ENCODE measurements at regions not wholly inside any gene's neighbourhood (a gene's known extent, or its start where the extent isn't known, plus 50 kb on each side); places are given as distances from the start of the nearest gene placed in this dataset.
"Not testable (repeated sequence)": the region's sequence is repeated elsewhere in the genome, so short reads cannot be mapped to it uniquely, and the experiment has no call there.

DNA sequence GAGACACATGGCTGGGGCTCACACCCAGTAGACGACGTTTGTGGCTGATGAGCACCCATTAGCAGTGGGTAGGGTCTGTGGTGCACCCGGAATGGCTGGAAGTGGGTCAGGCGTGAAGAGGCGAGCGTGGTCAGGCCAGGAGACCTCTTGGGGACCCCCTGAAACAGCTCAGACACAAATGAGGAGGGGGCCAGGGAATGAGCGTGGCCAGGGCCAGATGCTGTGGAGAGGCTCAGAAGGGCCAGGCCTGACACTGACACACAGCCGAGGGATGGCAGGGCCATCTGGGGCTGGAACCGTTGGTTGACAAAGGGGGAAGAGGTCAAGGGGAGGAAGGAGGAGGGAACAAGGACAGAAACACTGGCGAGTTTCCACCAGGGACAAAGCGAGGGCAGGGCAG is 162.8 kb downstream of the SHANK2 start:
- in situ Hi-C loops (cut with MboI) = no loop called here
- no peak overlapping the region for H3K9ac ChIP-seq (ENCODE audit: insufficient read depth in 1 of 2, low read depth in 2 of 2, low read length in 2 of 2)
- H3K9me1 ChIP-seq (ENCODE audit: control insufficient read depth, insufficient read depth, low read length) = no peaks in the 10 kb centered on the region
- H3K9me3 ChIP-seq (replicated peaks; ENCODE audit: control insufficient read depth, insufficient read depth, low read depth, low read length) = no peaks in the 10 kb centered on the region
- H2AFZ ChIP-seq (ENCODE audit: low read depth, low read length) = no peak overlapping the region
- ChIA-PET POLR2A (no interaction called here), CTCF (ENCODE audit: low intra/inter-chr PET ratio) (no interaction called here)
- peaks cover 0 to 34% of the 10 kb centered on the region in 2 experiments; a peak in 3 of 5 replicates for H3K27me3 ChIP-seq (ENCODE audit: control insufficient read depth in 2 of 2, insufficient read depth in 2 of 2, low read length in 2 of 2)
- WGBS (ENCODE audit: insufficient coverage, low coverage, missing lambda C conversion rate) = 1% methylated on average over 9 of the region's 11 CpGs
- no TSS peak for BruUV-seq (replicated peaks)
- no peaks in the 10 kb centered on the region for H4K20me1 ChIP-seq (replicated peaks; ENCODE audit: control insufficient read depth, insufficient read depth, low read length)
- H3K4me3 ChIP-seq = no peak overlapping the region
- ATAC-seq (no peak), DNase-seq (ENCODE audit: extremely low read depth in 1 of 4, low spot score in 3 of 4) (no peak), FAIRE-seq (no peak)
- H3K4me2 ChIP-seq (ENCODE audit: insufficient read depth, low read length) = no peak overlapping the region
- intact Hi-C loops (cut with micrococcal nuclease) = no loop called here
- TF ChIP-seq DACH1 (IDR thresholded peaks at IDR 0.05; ENCODE audit: partially characterized antibody) (no peak), ZNF124 (CRISPR knock-in tag; IDR thresholded peaks at IDR 0.05) (no peak), LCOR (CRISPR knock-in tag; IDR thresholded peaks at IDR 0.05) (no peak), ZNF3 (CRISPR knock-in tag; IDR thresholded peaks at IDR 0.05) (no peak), ZBTB17 (CRISPR knock-in tag; IDR thresholded peaks at IDR 0.05) (no peak), ZNF175 (CRISPR knock-in tag; IDR thresholded peaks at IDR 0.05; ENCODE audit: low read depth) (no peak), ZNF253 (CRISPR knock-in tag; conservative IDR thresholded peaks at IDR 0.05) (no peak), FOXA3 (CRISPR knock-in tag; conservative IDR thresholded peaks at IDR 0.05 in 1 of 2, IDR thresholded peaks at IDR 0.05 in 1 of 2) (no peak), GABPA (tag; conservative IDR thresholded peaks at IDR 0.05; ENCODE audit: low read depth) (no peak), STAT5A (IDR thresholded peaks at IDR 0.05; ENCODE audit: borderline replicate concordance, low read length) (no peak)
- TF ChIP-seq, protein P1, sequence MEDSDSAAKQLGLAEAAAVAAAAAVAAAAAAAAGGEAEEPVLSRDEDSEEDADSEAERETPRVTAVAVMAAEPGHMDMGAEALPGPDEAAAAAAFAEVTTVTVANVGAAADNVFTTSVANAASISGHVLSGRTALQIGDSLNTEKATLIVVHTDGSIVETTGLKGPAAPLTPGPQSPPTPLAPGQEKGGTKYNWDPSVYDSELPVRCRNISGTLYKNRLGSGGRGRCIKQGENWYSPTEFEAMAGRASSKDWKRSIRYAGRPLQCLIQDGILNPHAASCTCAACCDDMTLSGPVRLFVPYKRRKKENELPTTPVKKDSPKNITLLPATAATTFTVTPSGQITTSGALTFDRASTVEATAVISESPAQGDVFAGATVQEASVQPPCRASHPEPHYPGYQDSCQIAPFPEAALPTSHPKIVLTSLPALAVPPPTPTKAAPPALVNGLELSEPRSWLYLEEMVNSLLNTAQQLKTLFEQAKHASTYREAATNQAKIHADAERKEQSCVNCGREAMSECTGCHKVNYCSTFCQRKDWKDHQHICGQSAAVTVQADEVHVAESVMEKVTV (CRISPR knock-in tag; IDR thresholded peaks at IDR 0.05) = no peak
- H3K36me3 ChIP-seq (ENCODE audit: control insufficient read depth, insufficient read depth, low read length) = no peaks in the 10 kb centered on the region
- no peaks in the 10 kb centered on the region for H3K79me2 ChIP-seq (ENCODE audit: control insufficient read depth, insufficient read depth, low read length)
- H3K4me1 ChIP-seq (replicated peaks in 1 of 2; ENCODE audit: control insufficient read depth in 2 of 2, insufficient read depth in 2 of 2, low read length in 2 of 2) = peaks cover 0 to 3% of the 10 kb centered on the region in 2 experiments; a peak in 1 of 5 replicates
- H3K27ac ChIP-seq (ENCODE audit: extremely low read depth, low read depth, low read length) = no peak overlapping the region

DNA sequence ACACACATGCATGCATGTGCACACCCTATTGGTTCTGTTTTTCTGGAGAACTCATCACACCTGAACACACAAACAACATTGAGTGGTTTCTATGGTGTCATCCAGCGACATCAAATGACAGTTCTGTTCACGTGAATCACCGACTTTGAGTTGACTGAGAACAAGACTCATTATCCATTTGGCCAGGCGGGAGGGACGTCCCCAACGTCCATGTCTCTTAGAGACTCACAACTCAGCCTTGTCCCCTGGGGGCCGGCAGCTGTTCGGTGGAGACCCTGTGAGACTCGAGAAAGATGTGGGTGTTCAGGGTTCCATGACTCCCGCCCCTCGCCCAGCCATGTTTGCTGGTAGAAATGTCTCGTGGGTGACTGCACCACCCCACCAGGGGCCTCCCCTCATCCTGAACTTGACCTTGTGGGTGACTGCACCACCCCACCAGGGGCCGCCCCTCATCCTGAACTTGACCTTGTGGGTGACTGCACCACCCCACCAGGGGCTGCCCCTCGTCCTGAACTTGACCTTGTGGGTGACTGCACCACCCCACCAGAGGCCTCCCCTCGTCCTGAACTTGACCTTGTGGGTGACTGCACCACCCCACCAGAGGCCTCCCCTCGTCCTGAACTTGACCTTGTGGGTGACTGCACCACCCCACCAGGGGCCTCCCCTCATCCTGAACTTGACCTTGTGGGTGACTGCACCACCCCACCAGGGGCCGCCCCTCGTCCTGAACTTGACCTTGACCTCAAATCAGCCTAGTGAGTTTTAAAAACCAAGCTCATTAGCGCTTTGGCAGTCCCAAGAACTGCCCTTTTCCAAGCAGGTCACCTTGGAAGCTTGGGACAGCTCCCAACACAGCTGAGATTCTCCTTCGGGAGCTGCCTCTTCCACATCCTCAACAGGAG is 163.8 kb downstream of the SHANK2 start:
- H3K9me1 ChIP-seq (ENCODE audit: control insufficient read depth, insufficient read depth, low read length); H3K4me3 ChIP-seq; DNase-seq (ENCODE audit: extremely low read depth in 1 of 4, low spot score in 3 of 4); H3K36me3 ChIP-seq (ENCODE audit: control insufficient read depth, insufficient read depth, low read length); H3K4me1 ChIP-seq (replicated peaks in 1 of 2; ENCODE audit: control insufficient read depth in 2 of 2, insufficient read depth in 2 of 2, low read length in 2 of 2); FAIRE-seq; H3K4me2 ChIP-seq (ENCODE audit: insufficient read depth, low read length); in situ Hi-C loops (cut with MboI); BruUV-seq (replicated peaks); H3K9ac ChIP-seq (ENCODE audit: insufficient read depth in 1 of 2, low read depth in 2 of 2, low read length in 2 of 2); CTCF ChIA-PET (ENCODE audit: low intra/inter-chr PET ratio); H3K79me2 ChIP-seq (ENCODE audit: control insufficient read depth, insufficient read depth, low read length); H4K20me1 ChIP-seq (replicated peaks; ENCODE audit: control insufficient read depth, insufficient read depth, low read length); H3K27ac ChIP-seq (ENCODE audit: extremely low read depth, low read depth, low read length); ATAC-seq; H2AFZ ChIP-seq (ENCODE audit: low read depth, low read length); intact Hi-C loops (cut with micrococcal nuclease); H3K9me3 ChIP-seq (replicated peaks; ENCODE audit: control insufficient read depth, insufficient read depth, low read depth, low read length): not testable (repeated sequence)
- POLR2A ChIA-PET = interaction anchor here (0.6 kb wide), 1 partner anchor 201 kb away, joined by 3 read pairs; no protein-coding TSS in a partner anchor
- under 1% methylated on average over 16 of the region's 20 CpGs for WGBS (ENCODE audit: insufficient coverage, low coverage, missing lambda C conversion rate)
- H3K27me3 ChIP-seq (ENCODE audit: control insufficient read depth in 2 of 2, insufficient read depth in 2 of 2, low read length in 2 of 2) = peaks cover 0 to 25% of the 10 kb centered on the region in 2 experiments; a peak in 3 of 5 replicates
